Ovary (tissue), 7 donors: ENCODE measurements at regions not wholly inside any gene's neighbourhood (a gene's known extent, or its start where the extent isn't known, plus 50 kb on each side); places are given as distances from the start of the nearest gene placed in this dataset.
A peak's percentile ranks its signal among the peaks of the same experiment; 100 is the strongest.

Experiments
- DNase-seq, 5 donors: peaks; one replicate each; pipeline ENCODE4 v3.0.0-alpha.2; 2019 to 2020
- H3K27ac ChIP-seq, 2 donors: fragments of 200-600 bp; one replicate each; pipeline versions ENCODE4 v1.5.1 to v1.8.0; 2019 to 2022
- H3K27me3 ChIP-seq: fragments of 200-600 bp; one replicate; pipeline ENCODE4 v1.8.0; 2022
- H3K36me3 ChIP-seq: fragments of 200-600 bp; sonication (generic); one replicate; pipeline ENCODE4 v1.5.1; 2019
- H3K4me1 ChIP-seq: one replicate; pipeline ENCODE4 v1.8.1; 2013; ENCODE audit warnings: mild to moderate bottlenecking, moderate library complexity; ENCODE audit not compliant: insufficient read depth
- H3K4me3 ChIP-seq: fragments of 200-600 bp; sonication (generic); one replicate; pipeline ENCODE4 v1.5.1; 2017
- H3K9me3 ChIP-seq, 2 donors: fragments of 200-600 bp in 1 of 2; sonication (generic) in 1 of 2; one replicate each; pipeline versions ENCODE4 v1.5.1 to v1.8.1; 2013 to 2019; ENCODE audit warnings: mild to moderate bottlenecking in 1 of 2, moderate library complexity in 1 of 2
- CTCF ChIP-seq, 3 donors: fragments of 450-650 bp in 2 of 3; fragments of 200-600 bp in 1 of 3; IDR thresholded peaks; one replicate each; pipeline versions ENCODE4 v1.5.1 to v1.8.0; 2016 to 2022; ENCODE audit warnings: antibody characterized with exemption in 3 of 3, mild to moderate bottlenecking in 1 of 3
- EP300 ChIP-seq: sonication (generic); formaldehyde crosslinking; IDR thresholded peaks from one replicate; pipeline ENCODE4 v1.6.1; 2017; ENCODE audit warnings: antibody characterized with exemption
- POLR2A ChIP-seq: fragments of 450-650 bp; IDR thresholded peaks from one replicate; pipeline ENCODE4 v1.6.1; 2017; ENCODE audit warnings: antibody characterized with exemption, mild to moderate bottlenecking, moderate library complexity
- WGBS, 3 donors: extraction: QIAGEN DNeasy Blood & Tissue Kit in 1 of 3; methylation state at CpG; one replicate each; pipeline versions ENCODE4 v1.1.5 to v1.1.7; 2013 to 2017; 5-methylcytosine and 5-hydroxymethylcytosine counted together
- intact Hi-C, 4 donors: fragments of 100-400 bp; cut with DNase I; formaldehyde crosslinking; loops; one replicate each; pipeline versions ENCODE4 v1.11.0 to v1.15.1; 2022 to 2023
- donor health status: DM: no; HTN: no; CAD: no; lungs with moderate emphysema.
- donor health status: DM: no; HTN: no; CAD: no.
- donor health status: Bipolar disorder and iron deficiency.
- donor health status: DM: no; HTN: no; CAD: no.
- donor health status: DM: yes; HTN: yes; CAD: no.

- no peak for TF ChIP-seq EP300
- TF ChIP-seq POLR2A = no peak
- no peak for TF ChIP-seq CTCF (IDR thresholded peaks at IDR 0.05)
- no peak overlapping the region for H3K4me3 ChIP-seq
- no peaks in the 10 kb centered on the region for H3K9me3 ChIP-seq
- H3K27ac ChIP-seq = no peak overlapping the region
- no peaks in the 10 kb centered on the region for H3K27me3 ChIP-seq
- no peak for DNase-seq
- peaks cover 10% of the 10 kb centered on the region for H3K4me1 ChIP-seq
- intact Hi-C loops = no loop called here
- no peaks in the 10 kb centered on the region for H3K36me3 ChIP-seq
- 86 to 93% (median 88%) methylated on average over 3 of the region's 3 CpGs for WGBS, 3 donors
Observed at GRCh38 chr2:134134827-134135226, 119.0 kb upstream of the MGAT5 start.

DNA sequence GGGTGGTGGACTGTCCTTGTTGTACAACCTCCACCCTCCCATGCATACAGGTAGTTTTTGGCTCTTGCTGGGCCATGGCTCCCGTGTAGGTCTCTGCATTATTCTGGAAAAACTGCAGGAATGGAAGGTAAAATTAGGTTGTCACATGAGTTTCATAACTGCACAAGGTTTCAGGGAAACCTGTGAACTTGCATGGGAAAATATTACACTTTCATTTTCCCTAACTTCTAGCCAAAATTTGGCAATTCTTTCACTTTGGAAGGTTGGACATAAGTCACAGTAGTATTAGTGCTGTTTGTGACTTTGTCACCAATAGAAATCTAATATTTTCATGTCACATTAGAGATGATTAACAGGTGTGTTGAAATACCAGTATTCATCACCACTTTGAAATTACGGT is 118.1 kb upstream of the MGAT5 start:
- intact Hi-C loops = no loop called here
- Histone ChIP-seq H3K4me3 (no peak overlapping the region), H3K27ac (no peak overlapping the region), H3K36me3 (no peaks in the 10 kb centered on the region), H3K4me1 (peaks cover 12% of the 10 kb centered on the region), H3K9me3 (no peaks in the 10 kb centered on the region), H3K27me3 (no peaks in the 10 kb centered on the region)
- no peak for TF ChIP-seq EP300
- WGBS, 3 donors = 50 to 91% (median 70%) methylated on average over 2 of the region's 2 CpGs
- DNase-seq = no peak

- intact Hi-C loops = no loop called here
- TF ChIP-seq POLR2A = no peak
- H3K4me1 ChIP-seq = peaks cover 11% of the 10 kb centered on the region
- H3K9me3 ChIP-seq = no peaks in the 10 kb centered on the region
- no peak for DNase-seq
- H3K27ac ChIP-seq = no peak overlapping the region
- WGBS, 3 donors = 5 to 8% (median 7%) methylated on average over 2 of the region's 2 CpGs
- no peaks in the 10 kb centered on the region for H3K36me3 ChIP-seq
- H3K4me3 ChIP-seq = no peak overlapping the region
- no peaks in the 10 kb centered on the region for H3K27me3 ChIP-seq
Observed at GRCh38 chr2:134136731-134137130, 117.1 kb upstream of the MGAT5 start.

DNA sequence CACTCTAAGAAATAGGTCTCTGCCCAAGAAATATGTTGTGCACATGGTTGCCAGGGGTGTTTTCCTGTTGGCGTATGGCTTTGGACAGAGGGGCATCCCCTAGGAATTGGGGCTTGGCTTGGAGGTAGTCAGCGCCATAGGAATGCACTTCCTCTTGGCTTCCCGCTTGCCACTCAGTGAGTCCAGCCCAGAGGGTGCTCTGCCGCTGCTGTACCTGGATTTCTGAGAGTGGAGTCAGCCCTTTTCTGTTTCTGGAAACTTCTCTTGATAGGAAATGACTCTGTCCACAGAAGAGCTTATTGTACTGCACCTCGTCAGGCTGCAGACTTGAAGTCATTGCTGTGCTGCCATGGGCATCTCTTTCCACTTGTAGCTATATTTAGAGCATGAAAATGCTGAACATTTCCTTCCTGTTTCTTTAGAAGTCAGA is 116.7 kb upstream of the MGAT5 start:
- Histone ChIP-seq H3K9me3 (no peaks in the 10 kb centered on the region), H3K4me1 (peaks cover 9% of the 10 kb centered on the region), H3K27me3 (no peaks in the 10 kb centered on the region), H3K36me3 (no peaks in the 10 kb centered on the region), H3K4me3 (no peak overlapping the region), H3K27ac (no peak overlapping the region)
- DNase-seq = peak in 1 of 5 donors; percentile 26
- intact Hi-C loops = no loop called here
- WGBS, 3 donors = 36 to 54% (median 44%) methylated on average over 5 of the region's 5 CpGs
- TF ChIP-seq CTCF (IDR thresholded peaks at IDR 0.05) (no peak), EP300 (no peak), POLR2A (no peak)

DNA sequence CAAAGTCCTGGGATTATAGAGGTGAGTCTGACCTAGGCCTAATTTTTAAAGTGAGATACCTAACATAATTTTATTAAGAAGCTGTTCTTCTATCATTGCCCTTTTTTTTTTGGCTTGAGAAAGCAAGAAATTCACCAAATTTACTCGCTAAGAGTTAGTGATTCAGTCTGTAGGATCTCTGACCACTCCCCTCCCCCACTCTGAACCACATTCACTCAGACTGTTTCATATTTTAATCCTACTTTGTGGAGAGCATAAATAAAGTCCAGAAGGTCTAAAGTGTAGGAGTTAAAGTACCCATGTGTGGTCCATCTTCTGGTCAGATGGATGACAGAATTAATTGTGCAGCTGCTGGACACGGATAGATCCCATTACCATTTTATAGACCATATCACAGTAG is 115.8 kb upstream of the MGAT5 start:
- intact Hi-C loops = no loop called here
- Histone ChIP-seq H3K4me1 (peaks cover 10% of the 10 kb centered on the region), H3K27me3 (no peaks in the 10 kb centered on the region), H3K27ac (no peak overlapping the region), H3K36me3 (no peaks in the 10 kb centered on the region), H3K9me3 (no peaks in the 10 kb centered on the region), H3K4me3 (no peak overlapping the region)
- 70 to 89% (median 74%) methylated on average over 2 of the region's 2 CpGs for WGBS, 3 donors
- DNase-seq = no peak
- TF ChIP-seq EP300 = no peak
- no peak for TF ChIP-seq CTCF (IDR thresholded peaks at IDR 0.05)
- no peak for TF ChIP-seq POLR2A

- no peaks in the 10 kb centered on the region for H3K36me3 ChIP-seq
- TF ChIP-seq POLR2A (no peak), EP300 (no peak), CTCF (IDR thresholded peaks at IDR 0.05) (no peak)
- intact Hi-C loops = no loop called here
- WGBS, 3 donors = 91 to 99% (median 96%) methylated on average over 4 of the region's 4 CpGs
- no peak overlapping the region for H3K4me3 ChIP-seq
- peaks cover 10% of the 10 kb centered on the region for H3K4me1 ChIP-seq
- DNase-seq = no peak
- no peak overlapping the region for H3K27ac ChIP-seq
- H3K27me3 ChIP-seq = no peaks in the 10 kb centered on the region
- no peaks in the 10 kb centered on the region for H3K9me3 ChIP-seq
Observed at GRCh38 chr2:134139611-134140010, 114.3 kb upstream of the MGAT5 start.
